GM12891 (cell line): ENCODE measurements at regions not wholly inside any gene's neighbourhood (a gene's known extent, or its start where the extent isn't known, plus 50 kb on each side); places are given as distances from the start of the nearest gene placed in this dataset.
"Not testable (repeated sequence)": the region's sequence is repeated elsewhere in the genome, so short reads cannot be mapped to it uniquely, and the experiment has no call there.

Source experiments
- DNase-seq: peaks from one replicate; pipeline ENCODE4 v3.0.0; 2011; ENCODE audit warnings: low spot score; ENCODE audit not compliant: insufficient read length
- FAIRE-seq: peaks from 2 replicates; lab custom pipeline; 2011; peaks lifted over from hg19 to GRCh38; lab: Jason Lieb, UNC
- PAX5 ChIP-seq: IDR thresholded peaks from 2 replicates; pipeline ENCODE4 v1.6.1; 2011; ENCODE audit warnings: low read length, moderate library complexity, mild to moderate bottlenecking; ENCODE audit not compliant: insufficient read depth, severe bottlenecking
- POLR2A ChIP-seq: IDR thresholded peaks from 2 replicates; pipeline ENCODE4 v1.6.1; 2011; ENCODE audit warnings: low read depth, low read length, control low read depth
- POLR2AphosphoS5 ChIP-seq: IDR thresholded peaks from 2 replicates; pipeline ENCODE4 v1.6.1; 2011; ENCODE audit warnings: low read depth, low read length, control low read depth
- POU2F2 ChIP-seq: IDR thresholded peaks from 2 replicates; pipeline ENCODE4 v1.6.1; 2011; ENCODE audit warnings: low read depth, mild to moderate bottlenecking, control low read depth, low read length, moderate library complexity
- SPI1 ChIP-seq: IDR thresholded peaks from 2 replicates; pipeline ENCODE4 v1.6.1; 2011; ENCODE audit warnings: low read depth, low read length, control low read depth
- TAF1 ChIP-seq: IDR thresholded peaks from 2 replicates; pipeline ENCODE4 v1.6.1; 2011; ENCODE audit warnings: low read depth, low read length, control low read depth

DNA sequence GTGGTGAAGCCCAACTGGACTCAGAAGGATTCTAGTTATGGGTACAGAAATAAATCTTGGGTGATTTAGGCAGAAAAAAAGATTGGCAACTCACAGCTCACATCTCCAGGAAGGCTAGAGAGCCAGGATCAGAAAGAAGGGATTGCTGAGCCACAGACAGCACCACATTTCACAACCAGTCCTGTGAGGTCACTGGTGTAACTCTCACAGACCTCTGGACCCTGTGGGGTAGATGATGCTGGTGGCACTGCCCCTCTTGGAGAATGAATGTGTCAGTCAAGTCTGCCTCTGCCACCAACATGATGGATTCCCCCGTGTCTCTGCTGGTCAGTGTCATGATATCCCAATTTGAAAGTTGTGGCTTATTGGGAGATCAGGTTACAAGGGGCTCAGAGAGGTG lies 70.9 kb upstream of the HMCN1 start:
- DNase-seq (no peak), FAIRE-seq (peak; percentile 13)
- TF ChIP-seq POLR2A (no peak), PAX5 (no peak), SPI1 (no peak), POLR2AphosphoS5 (no peak), TAF1 (no peak), POU2F2 (no peak)

DNA sequence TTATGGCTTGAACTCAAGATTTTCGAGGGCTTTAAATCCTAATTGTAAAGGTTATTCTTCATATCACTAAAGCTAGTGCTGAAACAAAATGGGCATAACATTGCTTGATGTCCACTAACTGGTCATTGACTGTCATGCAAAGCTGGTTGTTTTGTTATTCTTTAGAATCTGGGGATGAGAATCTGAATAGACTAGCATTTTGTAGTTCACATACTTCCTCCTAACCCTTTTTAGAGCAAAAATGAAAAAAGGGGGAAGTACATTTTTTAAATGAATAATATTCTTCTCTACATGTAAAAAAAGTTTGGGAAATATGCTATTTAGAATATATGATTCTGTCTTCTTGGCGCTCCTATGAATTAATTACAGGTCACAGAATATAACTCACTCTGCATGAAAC lies 72.2 kb upstream of the HMCN1 start:
- FAIRE-seq (no peak), DNase-seq (no peak)
- TF ChIP-seq POU2F2 (no peak), TAF1 (no peak), PAX5 (no peak), POLR2AphosphoS5 (no peak), SPI1 (no peak), POLR2A (no peak)

DNA sequence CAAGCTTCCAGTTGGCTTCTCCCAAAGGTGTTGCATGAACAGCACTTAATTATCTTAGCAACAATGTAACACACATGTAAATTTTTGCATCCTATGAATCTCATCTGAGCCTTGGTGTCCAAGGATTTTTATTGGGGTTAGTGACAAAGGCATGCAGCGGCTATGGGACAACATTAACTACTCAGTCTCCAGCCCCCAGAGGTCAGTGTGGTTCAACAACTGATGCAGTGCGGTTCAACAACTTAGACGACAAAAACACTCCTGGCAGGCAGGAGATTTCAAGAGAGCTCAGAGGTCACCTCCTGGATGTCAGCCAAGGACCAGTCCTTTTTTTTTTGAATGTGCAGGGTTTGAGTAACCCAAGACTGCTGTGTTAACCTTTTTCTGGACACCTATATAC lies 77.5 kb upstream of the HMCN1 start:
- FAIRE-seq (no peak), DNase-seq (no peak)
- no peak for TF ChIP-seq POLR2A
- TF ChIP-seq TAF1 = no peak
- no peak for TF ChIP-seq PAX5
- TF ChIP-seq POLR2AphosphoS5 = no peak
- no peak for TF ChIP-seq SPI1
- no peak for TF ChIP-seq POU2F2

DNA sequence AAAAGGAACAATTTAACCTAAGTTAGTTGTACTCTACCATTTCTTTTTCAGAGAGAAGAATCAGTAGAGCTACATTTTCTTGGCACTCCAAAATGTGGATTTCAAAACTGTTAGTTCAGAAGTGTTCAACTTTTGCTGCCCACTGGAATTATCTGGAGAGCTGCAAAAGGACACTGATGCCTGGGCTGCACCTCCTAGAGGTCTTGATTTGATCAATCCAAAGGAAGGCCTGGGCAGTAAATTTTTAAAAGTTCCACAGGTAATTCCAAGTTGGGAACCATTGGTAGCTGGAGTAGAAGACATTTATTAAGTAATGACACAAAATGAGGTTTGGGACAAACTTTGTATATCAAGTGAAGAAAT lies 79.3 kb upstream of the HMCN1 start:
- no peak for FAIRE-seq
- no peak for DNase-seq

DNA sequence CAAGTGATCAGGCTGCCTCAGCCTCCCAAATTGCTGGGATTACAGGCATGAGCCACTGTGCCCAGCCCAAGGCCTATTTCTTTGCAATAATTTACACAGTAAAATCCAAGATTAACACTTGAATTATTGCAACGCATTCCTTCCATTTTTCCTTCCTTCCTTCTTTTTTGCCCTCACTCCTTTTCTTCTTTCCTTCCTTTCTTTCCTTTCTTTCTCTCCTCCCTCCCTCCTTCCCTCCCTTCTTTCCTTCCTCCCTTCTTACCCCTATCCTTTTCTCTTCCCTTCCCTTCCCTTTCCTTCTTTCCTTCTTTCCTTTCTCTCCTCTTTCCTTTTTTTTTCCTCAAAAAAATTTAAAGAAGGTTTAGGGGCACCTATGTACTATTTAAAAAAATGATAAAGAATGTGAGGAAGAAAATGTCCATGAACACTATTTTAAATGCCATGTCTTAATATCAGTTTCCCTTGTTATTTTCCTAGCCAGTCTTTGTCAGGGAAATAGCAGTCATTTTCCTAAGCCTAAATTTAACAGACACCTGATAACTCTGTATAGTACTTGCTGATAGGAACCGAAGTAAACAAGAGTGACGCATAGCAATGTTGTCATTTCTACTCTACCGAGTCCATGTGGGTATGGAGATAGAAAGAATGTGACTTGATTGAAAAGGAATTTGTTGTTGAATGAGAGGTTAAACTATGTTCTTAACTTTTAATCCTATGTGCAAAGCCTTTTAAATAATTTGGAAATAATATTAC lies 79.8 kb upstream of the HMCN1 start:
- no peak for TF ChIP-seq POLR2A
- no peak for TF ChIP-seq POU2F2
- TF ChIP-seq SPI1 = no peak
- no peak for TF ChIP-seq POLR2AphosphoS5
- TF ChIP-seq TAF1 = no peak
- no peak for TF ChIP-seq PAX5
- FAIRE-seq (no peak), DNase-seq (no peak)

More for the DNA sequence above, 79.3 kb upstream of the HMCN1 start:
- TF ChIP-seq POLR2A (no peak), PAX5 (no peak), POLR2AphosphoS5 (no peak), POU2F2 (no peak), TAF1 (no peak), SPI1 (no peak)

DNA sequence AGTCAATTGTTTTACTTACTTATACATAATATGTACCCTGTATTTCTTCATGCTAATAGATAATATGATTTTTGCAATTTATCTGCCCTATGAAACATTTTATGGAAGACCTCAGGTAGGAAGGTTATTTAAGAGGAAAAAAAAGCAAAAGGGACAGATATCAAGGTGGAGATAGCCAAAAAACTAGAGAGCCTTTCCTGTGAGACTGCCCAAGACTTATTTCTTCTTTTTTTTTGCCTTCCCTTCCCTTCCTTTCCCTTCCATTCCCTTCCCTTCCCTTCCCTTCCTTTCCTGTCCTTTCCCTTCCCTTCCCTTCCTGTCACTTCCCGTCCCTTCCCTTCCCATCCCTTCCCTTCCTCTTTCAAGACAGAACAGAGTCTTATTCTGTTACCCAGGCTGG lies 80.6 kb upstream of the HMCN1 start:
- TF ChIP-seq TAF1 (no peak), POLR2AphosphoS5 (no peak), PAX5 (no peak), SPI1 (no peak), POU2F2 (no peak), POLR2A (no peak)
- no peak for FAIRE-seq
- no peak for DNase-seq

DNA sequence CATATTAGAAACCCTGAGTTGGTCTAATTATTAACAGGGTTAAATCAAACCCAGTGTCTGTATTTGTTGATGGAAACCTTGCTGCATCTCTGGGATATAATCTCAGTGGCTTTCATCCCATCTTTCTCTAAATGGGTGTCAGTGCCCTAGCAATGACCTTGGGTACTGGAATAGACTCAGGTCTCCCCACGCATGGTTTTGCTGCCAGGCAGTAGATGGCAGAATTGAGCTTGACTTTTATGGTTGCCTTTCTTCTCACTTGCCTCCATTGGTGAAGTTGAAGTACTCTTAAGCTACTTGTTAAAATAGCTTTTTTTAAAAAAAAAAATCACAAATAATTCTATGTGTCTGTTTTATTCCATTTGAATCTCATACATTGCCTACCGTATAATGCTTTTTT lies 81.8 kb upstream of the HMCN1 start:
- no peak for FAIRE-seq
- DNase-seq = no peak
- TF ChIP-seq TAF1 = no peak
- TF ChIP-seq POLR2AphosphoS5 = no peak
- TF ChIP-seq POLR2A = no peak
- TF ChIP-seq SPI1 = no peak

DNA sequence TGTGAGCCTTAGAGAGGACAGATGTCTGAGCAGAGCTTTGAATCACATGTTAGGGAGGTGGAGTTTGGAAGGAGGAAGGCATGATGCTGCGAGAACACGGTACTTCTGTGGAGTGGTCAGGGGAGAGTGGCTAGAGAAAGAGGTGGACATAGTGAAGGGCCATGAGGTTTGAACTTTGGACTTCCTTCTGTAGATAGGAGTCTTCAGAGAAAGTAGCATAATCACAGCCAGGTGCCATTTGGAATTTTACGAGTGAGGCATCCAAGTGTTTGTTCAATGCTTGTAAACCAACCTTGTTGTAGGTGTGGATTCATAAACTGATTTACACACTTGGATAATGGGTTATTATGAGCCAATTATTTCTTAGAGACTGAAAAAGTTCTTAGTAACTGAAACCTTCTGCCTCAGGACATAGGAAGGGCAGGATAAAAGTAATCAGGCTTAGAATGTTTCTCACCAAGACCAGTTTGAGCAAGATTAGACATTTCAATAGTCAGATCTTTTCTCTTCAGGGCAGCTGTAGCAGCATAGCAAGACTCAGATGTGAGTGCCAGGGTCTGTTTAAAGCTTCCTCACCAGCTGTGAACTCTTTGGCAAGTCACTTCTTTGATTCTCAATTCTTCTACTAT lies 83.5 kb upstream of the HMCN1 start:
- DNase-seq = no peak
- TF ChIP-seq SPI1 = no peak
- no peak for TF ChIP-seq PAX5
- TF ChIP-seq POLR2AphosphoS5 = no peak
- no peak for TF ChIP-seq POLR2A
- no peak for TF ChIP-seq TAF1
- no peak for TF ChIP-seq POU2F2
- no peak for FAIRE-seq

DNA sequence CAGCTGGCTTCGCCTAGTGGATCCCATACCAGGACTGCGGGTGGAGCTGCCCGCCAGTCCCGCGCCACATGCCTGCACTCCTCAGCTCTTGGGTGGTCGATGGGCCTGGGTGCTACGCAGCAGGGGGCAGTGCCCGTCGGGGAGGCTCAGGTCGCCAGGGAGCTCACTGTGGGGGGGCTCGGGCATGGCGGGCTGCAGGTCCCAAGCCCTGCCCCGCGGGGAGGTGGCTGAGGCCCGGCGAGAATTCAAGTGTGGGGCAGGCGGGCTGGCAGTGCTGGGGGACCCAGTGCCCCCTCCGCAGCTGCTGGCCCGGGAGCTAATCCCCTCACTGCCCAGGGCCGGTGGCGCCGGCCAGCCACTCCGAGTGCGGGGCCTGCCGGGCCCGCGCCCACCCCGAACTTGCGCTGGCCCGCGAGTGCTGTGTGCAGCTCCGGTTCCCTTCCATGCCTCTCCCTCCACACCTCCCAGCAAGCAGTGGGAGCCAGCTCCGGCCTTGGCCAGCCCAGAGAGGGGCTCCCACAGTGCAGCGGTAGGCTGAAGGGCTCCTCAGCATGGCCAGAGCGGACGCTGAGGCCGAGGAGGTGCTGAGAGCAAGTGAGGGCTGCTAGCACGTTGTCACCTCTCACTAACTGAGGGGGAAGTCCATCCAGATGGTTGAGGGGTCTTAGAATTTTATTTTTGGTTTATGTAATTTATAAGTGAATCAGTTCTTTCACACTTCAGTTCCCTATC lies 85.2 kb upstream of the HMCN1 start:
- FAIRE-seq (no peak), DNase-seq (no peak)
- TF ChIP-seq SPI1 (no peak), POLR2A (no peak), TAF1 (no peak), POLR2AphosphoS5 (no peak), PAX5 (no peak), POU2F2 (no peak)

DNA sequence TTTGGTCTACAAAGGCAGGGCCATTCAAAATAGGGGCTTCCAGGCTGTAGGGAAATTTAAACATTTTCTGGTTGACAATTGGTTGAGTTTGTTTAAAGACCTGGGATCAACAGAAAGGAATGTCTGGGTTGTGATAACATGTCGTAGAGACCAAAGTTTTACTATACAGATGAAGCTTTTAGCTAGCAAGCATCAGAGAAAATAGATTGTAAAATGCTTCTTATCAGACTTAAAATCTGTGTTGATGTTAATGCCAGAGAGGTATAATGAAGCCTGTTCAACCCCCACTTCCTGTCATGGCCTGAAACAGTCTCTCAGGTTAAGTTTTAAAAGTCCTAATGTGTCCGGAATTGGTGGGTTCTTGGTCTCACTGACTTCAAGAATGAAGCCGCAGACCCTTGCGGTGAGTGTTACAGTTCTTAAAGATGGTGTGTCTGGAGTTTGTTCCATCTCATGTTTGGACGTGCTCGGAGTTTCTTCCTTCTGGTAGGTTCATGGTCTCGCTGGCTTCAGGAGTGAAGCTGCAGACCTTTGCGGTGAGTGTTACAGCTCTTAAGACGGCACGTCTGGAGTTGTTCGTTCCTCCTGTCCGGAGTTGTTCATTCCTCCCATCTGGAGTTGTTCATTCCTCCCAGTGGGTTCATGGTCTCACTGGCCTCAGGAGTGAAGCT lies 86.5 kb upstream of the HMCN1 start:
- FAIRE-seq, DNase-seq: not testable (repeated sequence)
